ENCODE measurements at regions not wholly inside any gene's neighbourhood (a gene's known extent, or its start where the extent isn't known, plus 50 kb on each side); places are given as distances from the start of the nearest gene placed in this dataset.
A peak's percentile ranks its signal among the peaks of the same experiment; 100 is the strongest.

DNA sequence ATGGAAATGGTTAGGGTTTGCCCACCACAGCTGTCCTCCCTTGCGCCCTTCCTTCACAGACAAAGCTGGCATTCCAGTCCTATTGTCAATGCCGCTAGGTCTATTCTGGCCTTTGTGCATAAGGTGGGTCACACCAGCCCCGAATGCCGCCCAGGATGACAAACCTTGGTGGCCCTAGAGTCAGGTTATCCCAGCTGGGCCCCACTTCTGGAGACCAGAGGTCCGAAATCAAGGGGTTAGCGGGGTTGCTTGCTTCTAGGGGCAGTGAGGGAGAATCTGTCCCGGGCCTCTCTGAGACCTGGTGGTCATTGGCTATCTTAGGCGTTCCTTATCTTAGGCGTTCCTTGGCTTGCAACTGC, 472.1 kb downstream of the SOX9 start:
- BruUV-seq (replicated peaks), result no TSS peak

DNA sequence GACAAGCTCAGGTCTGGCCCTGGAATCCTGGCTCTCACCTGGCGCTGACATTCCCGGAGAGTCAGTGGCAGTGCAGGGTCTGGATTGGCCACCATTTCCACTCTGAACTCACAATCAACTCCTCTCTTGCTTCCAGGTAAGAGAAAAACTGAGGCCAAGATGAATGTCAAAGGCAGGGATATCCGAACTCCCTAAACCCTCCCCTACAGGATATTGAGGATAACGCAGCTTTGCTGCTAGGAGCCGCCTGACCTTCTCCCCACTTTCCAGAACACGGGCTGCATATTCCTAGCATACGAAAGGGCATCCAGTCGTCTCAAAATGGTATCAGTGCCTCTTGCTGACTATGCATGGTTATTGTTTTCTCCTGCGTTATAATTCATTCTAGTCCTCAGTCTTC, 473.4 kb downstream of the SOX9 start:
- ChIA-PET CTCF (interaction anchor here (0.8 to 1.9 kb wide), 3 partner anchors 9 to 16 kb away, joined by 3 read pairs; no protein-coding TSS in a partner anchor), POLR2A (interaction anchor here (1.0 to 1.3 kb wide), 3 partner anchors 8 to 21 kb away, joined by 3 to 5 read pairs (median 4); no protein-coding TSS in a partner anchor)
- peaks cover 16% of the 10 kb centered on the region for H3K36me3 Mint-ChIP-seq (ENCODE audit: insufficient read depth, unreplicated experiment)
- intact Hi-C loops (cut with micrococcal nuclease), result no loop called here
- BruUV-seq (replicated peaks), result no TSS peak
- TF ChIP-seq, protein P1, sequence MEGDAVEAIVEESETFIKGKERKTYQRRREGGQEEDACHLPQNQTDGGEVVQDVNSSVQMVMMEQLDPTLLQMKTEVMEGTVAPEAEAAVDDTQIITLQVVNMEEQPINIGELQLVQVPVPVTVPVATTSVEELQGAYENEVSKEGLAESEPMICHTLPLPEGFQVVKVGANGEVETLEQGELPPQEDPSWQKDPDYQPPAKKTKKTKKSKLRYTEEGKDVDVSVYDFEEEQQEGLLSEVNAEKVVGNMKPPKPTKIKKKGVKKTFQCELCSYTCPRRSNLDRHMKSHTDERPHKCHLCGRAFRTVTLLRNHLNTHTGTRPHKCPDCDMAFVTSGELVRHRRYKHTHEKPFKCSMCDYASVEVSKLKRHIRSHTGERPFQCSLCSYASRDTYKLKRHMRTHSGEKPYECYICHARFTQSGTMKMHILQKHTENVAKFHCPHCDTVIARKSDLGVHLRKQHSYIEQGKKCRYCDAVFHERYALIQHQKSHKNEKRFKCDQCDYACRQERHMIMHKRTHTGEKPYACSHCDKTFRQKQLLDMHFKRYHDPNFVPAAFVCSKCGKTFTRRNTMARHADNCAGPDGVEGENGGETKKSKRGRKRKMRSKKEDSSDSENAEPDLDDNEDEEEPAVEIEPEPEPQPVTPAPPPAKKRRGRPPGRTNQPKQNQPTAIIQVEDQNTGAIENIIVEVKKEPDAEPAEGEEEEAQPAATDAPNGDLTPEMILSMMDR (IDR thresholded peaks at IDR 0.05; ENCODE audit: unreplicated experiment), result no peak
- no peak overlapping the region for H3K4me3 Mint-ChIP-seq (ENCODE audit: unreplicated experiment)
- DNase-seq (ENCODE audit: unreplicated experiment), result no peak
- H3K27ac Mint-ChIP-seq (ENCODE audit: low read depth, unreplicated experiment), result no peak overlapping the region
- H3K27me3 Mint-ChIP-seq (ENCODE audit: insufficient read depth, unreplicated experiment), result no peaks in the 10 kb centered on the region
- H3K9me3 Mint-ChIP-seq (ENCODE audit: unreplicated experiment), result no peaks in the 10 kb centered on the region
- H3K4me1 Mint-ChIP-seq (ENCODE audit: insufficient read depth, unreplicated experiment), result no peaks in the 10 kb centered on the region

More for the DNA sequence above, 472.1 kb downstream of the SOX9 start:
- Mint-ChIP-seq H3K27ac (ENCODE audit: low read depth, unreplicated experiment) (peak overlapping the region; percentile 90), H3K27me3 (ENCODE audit: insufficient read depth, unreplicated experiment) (no peaks in the 10 kb centered on the region), H3K9me3 (ENCODE audit: unreplicated experiment) (no peaks in the 10 kb centered on the region), H3K4me3 (ENCODE audit: unreplicated experiment) (no peak overlapping the region), H3K4me1 (ENCODE audit: insufficient read depth, unreplicated experiment) (peaks cover 5% of the 10 kb centered on the region), H3K36me3 (ENCODE audit: insufficient read depth, unreplicated experiment) (peaks cover 19% of the 10 kb centered on the region)
- DNase-seq (ENCODE audit: unreplicated experiment), result no peak
- intact Hi-C loops (cut with micrococcal nuclease), result no loop called here
- ChIA-PET CTCF (interaction anchor here (1.0 kb wide), 1 partner anchor 131 kb away, joined by 4 read pairs; no protein-coding TSS in a partner anchor), POLR2A (interaction anchor here (0.5 to 7.8 kb wide), 19 partner anchors 10 to 640 kb away, joined by 3 to 166 read pairs (median 4); a partner anchor contains a TSS)
- TF ChIP-seq, protein P1 (IDR thresholded peaks at IDR 0.05; ENCODE audit: unreplicated experiment), result no peak
